HepG2 (cell line): ENCODE measurements at regions not wholly inside any gene's neighbourhood (a gene's known extent, or its start where the extent isn't known, plus 50 kb on each side); places are given as distances from the start of the nearest gene placed in this dataset.

Source experiments
- ATAC-seq: fragments of 200-7000 bp; cut with Tn5 transposase; 3 replicates; pipeline ENCODE4 v1.9.1; 2020; ENCODE audit warnings: mild to moderate bottlenecking, moderate library complexity
- BruUV-seq: library from RNA; stranded (reverse); fragments of 400-500 nt; replicated peaks from 2 replicates; lab custom pipeline; 2021; lab: Mats Ljungman, UMichigan
- CTCF ChIA-PET: fragments of 300-600 bp; formaldehyde crosslinking; extraction: SDS; loops from one replicate; lab custom pipeline; 2021; ENCODE audit warnings: low total read pairs, inconsistent platforms, low intra/inter-chr PET ratio; lab: Yijun Ruan, JAX
- POLR2A ChIA-PET: fragments of 350-600 bp; sonication (Branson Sonifier 250); formaldehyde crosslinking; loops from one replicate; lab custom pipeline; 2020; ENCODE audit warnings: antibody characterized with exemption, inconsistent platforms; lab: Yijun Ruan, JAX
- DNase-seq: peaks from one replicate; pipeline ENCODE4 v3.0.0-alpha.2; 2015; ENCODE audit warnings: low spot score
- FAIRE-seq: peaks from 3 replicates; lab custom pipeline; 2011; peaks lifted over from hg19 to GRCh38; lab: Jason Lieb, UNC
- H2AFZ ChIP-seq: one replicate; pipeline ENCODE4 v1.6.1; 2011; ENCODE audit warnings: low read length, inconsistent platforms
- H3K27ac ChIP-seq: fragments of 300-600 bp; 3 replicates; pipeline ENCODE4 v1.8.0; 2011; ENCODE audit warnings: mixed run types, mild to moderate bottlenecking, mixed read lengths, low read length, inconsistent platforms; ENCODE audit not compliant: insufficient read depth; ENCODE audit errors: extremely low read length
- H3K27me3 ChIP-seq, 2 experiments: fragments of 200-600 bp in 1 of 2; 2 replicates in 1 of 2; 3 replicates in 1 of 2; pipeline versions ENCODE4 v1.6.0 to v1.8.0; 2011; ENCODE audit warnings: low read length in 2 of 2, mild to moderate bottlenecking in 2 of 2, moderate library complexity in 2 of 2, inconsistent platforms in 1 of 2; ENCODE audit not compliant: insufficient read depth in 2 of 2, control insufficient read depth in 1 of 2
- H3K36me3 ChIP-seq, 2 experiments: fragments of 200-600 bp in 1 of 2; replicated peaks in 1 of 2; 2 replicates in 1 of 2; 3 replicates in 1 of 2; pipeline versions ENCODE4 v1.5.1 to v1.8.0; 2011; ENCODE audit warnings: low read length in 2 of 2, inconsistent platforms in 1 of 2; ENCODE audit not compliant: insufficient read depth in 2 of 2, control insufficient read depth in 1 of 2
- H3K4me1 ChIP-seq: 2 replicates; pipeline ENCODE4 v1.5.1; 2012; ENCODE audit warnings: low read length, inconsistent platforms; ENCODE audit not compliant: insufficient read depth
- H3K4me2 ChIP-seq: 2 replicates; pipeline ENCODE4 v1.6.0; 2011; ENCODE audit warnings: low read depth, low read length, inconsistent platforms
- H3K4me3 ChIP-seq, 3 experiments: fragments of 200-600 bp in 1 of 3; sonication (generic), shearing (Covaris generic) in 1 of 3; replicated peaks in 1 of 3; 2 replicates each; pipeline ENCODE4 v1.5.1; 2011 to 2016; ENCODE audit warnings: low read length in 3 of 3, inconsistent platforms in 2 of 3, low read depth in 2 of 3, mild to moderate bottlenecking in 2 of 3, control low read depth in 1 of 3, mixed read lengths in 1 of 3; ENCODE audit not compliant: insufficient read depth in 1 of 3
- H3K79me2 ChIP-seq: one replicate; pipeline ENCODE4 v1.6.1; 2011; ENCODE audit warnings: low read length, inconsistent platforms; ENCODE audit not compliant: insufficient read depth
- H3K9ac ChIP-seq: 2 replicates; pipeline ENCODE4 v1.6.0; 2011; ENCODE audit warnings: mild to moderate bottlenecking, low read depth, low read length, inconsistent platforms; ENCODE audit not compliant: insufficient read depth
- H3K9me3 ChIP-seq: 2 replicates; pipeline ENCODE4 v1.5.1; 2012; ENCODE audit warnings: mild to moderate bottlenecking, low read length
- H4K20me1 ChIP-seq: 2 replicates; pipeline ENCODE4 v1.6.0; 2011; ENCODE audit warnings: inconsistent platforms, mild to moderate bottlenecking, low read length, moderate library complexity; ENCODE audit not compliant: insufficient read depth
- ATF1 ChIP-seq: IDR thresholded peaks from 2 replicates; pipeline ENCODE4 v1.6.1; 2016; ENCODE audit warnings: mild to moderate bottlenecking, control low read depth
- ETS1 ChIP-seq: sonication (generic); formaldehyde crosslinking; IDR thresholded peaks from 2 replicates; pipeline ENCODE4 v1.4.0; 2020; ENCODE audit warnings: missing genetic modification reagents
- FOXJ3 ChIP-seq: sonication (generic); formaldehyde crosslinking; IDR thresholded peaks from 2 replicates; pipeline ENCODE4 v1.4.0; 2020; ENCODE audit warnings: missing genetic modification reagents, mild to moderate bottlenecking, borderline replicate concordance
- KAT8 ChIP-seq: IDR thresholded peaks from 2 replicates; pipeline ENCODE4 v1.6.1; 2016; ENCODE audit warnings: missing genetic modification reagents, missing compliant biosample characterization
- KDM5B ChIP-seq: sonication (generic); formaldehyde crosslinking; IDR thresholded peaks from 2 replicates; pipeline ENCODE4 v1.4.0; 2020; ENCODE audit warnings: missing genetic modification reagents, mild to moderate bottlenecking, borderline replicate concordance
- KIAA2018 ChIP-seq: sonication (generic); formaldehyde crosslinking; IDR thresholded peaks from 2 replicates; pipeline ENCODE4 v1.5.0; 2020; ENCODE audit warnings: mild to moderate bottlenecking, missing genetic modification reagents, borderline replicate concordance
- KLF16 ChIP-seq, 2 experiments: sonication (generic) in 1 of 2; formaldehyde crosslinking in 1 of 2; IDR thresholded peaks; 2 replicates each; pipeline versions ENCODE4 v1.6.1 to v1.8.0; 2016 to 2023; ENCODE audit warnings: missing genetic modification reagents in 2 of 2, missing compliant biosample characterization in 1 of 2
- RBAK ChIP-seq: sonication (generic); formaldehyde crosslinking; IDR thresholded peaks from 2 replicates; pipeline ENCODE4 v1.5.1; 2020; ENCODE audit warnings: mild to moderate bottlenecking, missing genetic modification reagents
- SRSF4 ChIP-seq: fragments of 200-400 bp; formaldehyde crosslinking; IDR thresholded peaks from one replicate; pipeline ENCODE4 v1.6.1; 2018; ENCODE audit warnings: mild to moderate bottlenecking, low read depth, low read length, moderate library complexity; ENCODE audit not compliant: poor library complexity, severe bottlenecking
- WGBS: methylation state at CpG from one replicate; pipeline ENCODE4 v1.1.6; 2017; ENCODE audit warnings: low lambda C conversion rate; 5-methylcytosine and 5-hydroxymethylcytosine counted together
- in situ Hi-C: cut with HindIII; loops from 2 replicates; pipeline ENCODE4 v1.10.0; 2017; ENCODE audit warnings: low pct_unique_long_range_greater_than_20kb; ENCODE audit not compliant: extremely low pct_ligation_motif_present
- intact Hi-C: fragments of 100-400 bp; cut with micrococcal nuclease; formaldehyde crosslinking; loops from one replicate; pipeline ENCODE4 v1.10.0; 2022; ENCODE audit not compliant: unreplicated experiment

DNA sequence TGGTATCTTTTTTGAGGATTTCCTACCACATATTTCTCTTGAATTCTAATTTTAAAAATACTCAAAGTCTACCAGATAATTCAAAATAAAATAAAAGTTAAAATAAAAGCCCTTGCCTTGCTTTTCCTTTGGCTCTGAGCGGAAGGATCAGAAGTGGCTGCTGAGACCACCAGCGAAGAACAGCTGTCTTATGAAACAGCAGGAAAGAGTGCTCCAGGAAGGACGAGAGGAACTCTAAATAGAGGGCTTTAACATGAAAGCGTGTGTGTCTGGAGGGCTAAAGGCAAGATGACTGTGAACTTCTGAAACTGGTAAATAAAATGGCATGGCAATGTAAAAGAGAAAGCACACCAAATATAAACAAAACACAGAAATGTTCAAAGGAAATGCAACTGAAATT is 521.5 kb upstream of the SPRY2 start:
- BruUV-seq, result no TSS peak
- H3K4me1 ChIP-seq, result no peaks in the 10 kb centered on the region
- H3K4me3 ChIP-seq, result no peak overlapping the region
- no peak overlapping the region for H3K27ac ChIP-seq
- H3K27me3 ChIP-seq, result no peaks in the 10 kb centered on the region
- POLR2A ChIA-PET, result no interaction called here
- H3K79me2 ChIP-seq, result no peaks in the 10 kb centered on the region
- in situ Hi-C loops, result no loop called here
- FAIRE-seq (no peak), DNase-seq (no peak), ATAC-seq (no peak)
- TF ChIP-seq KLF16 (CRISPR knock-in tag; IDR thresholded peaks at IDR 0.05) (no peak), KAT8 (CRISPR knock-in tag) (no peak), SRSF4 (no peak), KDM5B (CRISPR knock-in tag) (no peak), KIAA2018 (CRISPR knock-in tag) (no peak), ATF1 (CRISPR knock-in tag) (no peak), FOXJ3 (CRISPR knock-in tag) (no peak), ETS1 (no peak), RBAK (no peak)
- intact Hi-C loops, result no loop called here
- CTCF ChIA-PET, result no interaction called here
- no peaks in the 10 kb centered on the region for H3K9me3 ChIP-seq
- H2AFZ ChIP-seq, result no peak overlapping the region
- no peak overlapping the region for H3K9ac ChIP-seq
- no peaks in the 10 kb centered on the region for H3K36me3 ChIP-seq
- whole genome bisulfite sequencing, result 17% methylated on average over 4 of the region's 4 CpGs
- no peak overlapping the region for H3K4me2 ChIP-seq
- no peaks in the 10 kb centered on the region for H4K20me1 ChIP-seq
